ENCODE measurements at regions not wholly inside any gene's neighbourhood (a gene's known extent, or its start where the extent isn't known, plus 50 kb on each side); places are given as distances from the start of the nearest gene placed in this dataset.

DNA sequence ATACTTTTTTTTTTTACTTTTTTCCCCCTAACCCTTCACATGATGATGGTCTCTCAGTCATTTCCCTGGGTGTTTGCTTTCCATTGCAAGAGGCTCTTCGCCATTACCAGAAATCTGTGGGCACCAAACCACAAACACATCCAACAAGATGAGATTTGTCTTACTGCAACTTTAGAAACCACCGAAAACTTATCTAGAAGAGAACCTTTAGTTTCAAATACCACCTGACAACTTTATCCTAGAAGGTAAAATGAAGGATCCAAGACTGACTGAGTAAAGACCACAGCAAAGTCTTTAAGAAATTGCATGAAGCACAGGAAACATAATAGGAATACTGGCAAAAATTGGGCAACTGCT, 363.3 kb upstream of the MBL2 start:
- intact Hi-C loops (cut with DNase I): no loop called here
- H3K27ac ChIP-seq: no peak overlapping the region
- 83 to 91% (median 89%) methylated on average over 2 of the region's 2 CpGs for WGBS, 4 donors
- no peak overlapping the region for H3K4me3 ChIP-seq
- no peaks in the 10 kb centered on the region for H3K27me3 ChIP-seq
- DNase-seq (no peak), ATAC-seq (no peak)
- TF ChIP-seq POLR2A (IDR thresholded peaks at IDR 0.05): no peak
- TF ChIP-seq, protein P1, sequence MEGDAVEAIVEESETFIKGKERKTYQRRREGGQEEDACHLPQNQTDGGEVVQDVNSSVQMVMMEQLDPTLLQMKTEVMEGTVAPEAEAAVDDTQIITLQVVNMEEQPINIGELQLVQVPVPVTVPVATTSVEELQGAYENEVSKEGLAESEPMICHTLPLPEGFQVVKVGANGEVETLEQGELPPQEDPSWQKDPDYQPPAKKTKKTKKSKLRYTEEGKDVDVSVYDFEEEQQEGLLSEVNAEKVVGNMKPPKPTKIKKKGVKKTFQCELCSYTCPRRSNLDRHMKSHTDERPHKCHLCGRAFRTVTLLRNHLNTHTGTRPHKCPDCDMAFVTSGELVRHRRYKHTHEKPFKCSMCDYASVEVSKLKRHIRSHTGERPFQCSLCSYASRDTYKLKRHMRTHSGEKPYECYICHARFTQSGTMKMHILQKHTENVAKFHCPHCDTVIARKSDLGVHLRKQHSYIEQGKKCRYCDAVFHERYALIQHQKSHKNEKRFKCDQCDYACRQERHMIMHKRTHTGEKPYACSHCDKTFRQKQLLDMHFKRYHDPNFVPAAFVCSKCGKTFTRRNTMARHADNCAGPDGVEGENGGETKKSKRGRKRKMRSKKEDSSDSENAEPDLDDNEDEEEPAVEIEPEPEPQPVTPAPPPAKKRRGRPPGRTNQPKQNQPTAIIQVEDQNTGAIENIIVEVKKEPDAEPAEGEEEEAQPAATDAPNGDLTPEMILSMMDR (IDR thresholded peaks at IDR 0.05): no peak
- H3K9me3 ChIP-seq: no peaks in the 10 kb centered on the region
- H3K36me3 ChIP-seq: no peaks in the 10 kb centered on the region
- H3K4me1 ChIP-seq: no peaks in the 10 kb centered on the region

GRCh38 chr10:53135213-53135896, 362.8 kb upstream of the MBL2 start:
- Histone ChIP-seq H3K27me3 (no peaks in the 10 kb centered on the region), H3K4me3 (no peak overlapping the region), H3K27ac (no peak overlapping the region), H3K4me1 (no peaks in the 10 kb centered on the region), H3K9me3 (no peaks in the 10 kb centered on the region), H3K36me3 (no peaks in the 10 kb centered on the region)
- DNase-seq (no peak), ATAC-seq (no peak)
- no peak for TF ChIP-seq POLR2A (IDR thresholded peaks at IDR 0.05)
- intact Hi-C loops (cut with DNase I): no loop called here
- WGBS, 4 donors: 80 to 93% (median 87%) methylated on average over 2 of the region's 2 CpGs

- Histone ChIP-seq H3K27me3 (no peaks in the 10 kb centered on the region), H3K27ac (no peak overlapping the region), H3K36me3 (no peaks in the 10 kb centered on the region), H3K4me1 (no peaks in the 10 kb centered on the region), H3K9me3 (no peaks in the 10 kb centered on the region), H3K4me3 (no peak overlapping the region)
- WGBS, 4 donors: 52 to 62% (median 59%) methylated on average over 4 of the region's 4 CpGs
- no peak for TF ChIP-seq POLR2A (IDR thresholded peaks at IDR 0.05)
- TF ChIP-seq, protein P1 (IDR thresholded peaks at IDR 0.05): no peak
- no peak for ATAC-seq
- DNase-seq: no peak
- intact Hi-C loops (cut with DNase I): no loop called here
Observed at GRCh38 chr10:53134050-53134449, 361.5 kb upstream of the MBL2 start.

DNA sequence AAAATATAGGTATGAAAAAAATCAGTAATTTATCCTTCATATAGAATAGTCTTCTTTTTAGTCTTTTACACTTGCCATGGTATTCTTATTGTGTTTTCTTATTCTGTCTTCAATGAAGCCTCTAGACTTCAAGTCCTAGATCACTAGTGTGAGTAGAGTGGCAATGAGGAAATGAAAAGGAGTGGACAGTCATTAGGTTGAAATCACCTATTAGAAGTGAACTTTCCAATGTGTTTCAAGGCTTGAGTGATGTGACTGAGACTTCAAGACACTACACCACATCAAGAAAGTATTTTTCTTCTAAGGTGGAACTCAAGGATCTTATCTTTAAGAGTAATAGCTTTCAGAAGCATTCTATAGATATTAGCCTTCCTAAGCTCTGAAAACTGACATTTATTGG, 357.8 kb upstream of the MBL2 start:
- Histone ChIP-seq H3K4me1 (no peaks in the 10 kb centered on the region), H3K9me3 (no peaks in the 10 kb centered on the region), H3K36me3 (no peaks in the 10 kb centered on the region), H3K27me3 (no peaks in the 10 kb centered on the region), H3K27ac (no peak overlapping the region), H3K4me3 (no peak overlapping the region)
- TF ChIP-seq POLR2A (IDR thresholded peaks at IDR 0.05): no peak
- TF ChIP-seq, protein P1 (IDR thresholded peaks at IDR 0.05): no peak
- intact Hi-C loops (cut with DNase I): no loop called here
- no peak for ATAC-seq
- no peak for DNase-seq

DNA sequence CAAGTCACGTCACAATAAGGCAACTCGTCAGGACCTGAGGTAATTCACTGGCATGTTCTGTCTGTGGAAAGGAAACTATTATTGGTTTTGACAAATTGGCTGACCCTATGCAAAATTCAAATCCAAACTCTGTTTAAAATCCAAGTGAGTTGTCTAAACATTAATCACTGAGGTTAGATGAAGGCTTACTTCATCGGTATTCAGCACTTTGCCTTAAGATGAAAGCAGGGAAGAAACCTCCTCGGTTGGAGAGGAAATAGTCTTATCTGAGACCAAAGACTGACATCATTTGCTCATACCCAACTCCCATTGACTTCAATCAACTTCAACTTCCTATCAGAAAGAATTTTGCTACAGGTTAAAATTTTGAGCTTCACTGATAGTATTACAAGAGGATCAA, 355.1 kb upstream of the MBL2 start:
- TF ChIP-seq, protein P1 (IDR thresholded peaks at IDR 0.05): no peak
- TF ChIP-seq POLR2A (IDR thresholded peaks at IDR 0.05): no peak
- intact Hi-C loops (cut with DNase I): loop anchor here in 1 of 10 donors (1.0 kb wide), 1 partner anchor 9 kb away; no protein-coding TSS in a partner anchor
- 43 to 57% (median 48%) methylated on average over 4 of the region's 4 CpGs for WGBS, 4 donors

More for the DNA sequence above, 355.1 kb upstream of the MBL2 start:
- Histone ChIP-seq H3K4me3 (no peak overlapping the region), H3K27ac (no peak overlapping the region), H3K4me1 (no peaks in the 10 kb centered on the region), H3K36me3 (no peaks in the 10 kb centered on the region), H3K9me3 (no peaks in the 10 kb centered on the region), H3K27me3 (no peaks in the 10 kb centered on the region)
- no peak for DNase-seq
- ATAC-seq: no peak

Data from heart left ventricle (tissue), 16 donors.